Thymus (tissue), 11 donors: ENCODE measurements at regions not wholly inside any gene's neighbourhood (a gene's known extent, or its start where the extent isn't known, plus 50 kb on each side); places are given as distances from the start of the nearest gene placed in this dataset.

Experiments used
- DNase-seq, 9 donors: peaks; one replicate each; pipeline ENCODE4 v3.0.0-alpha.2; 2013; ENCODE audit warnings: low spot score in 9 of 9, low read depth in 6 of 9, missing footprints in 1 of 9
- H3K27ac ChIP-seq, 2 donors: one replicate each; pipeline ENCODE4 v1.5.1; 2013; ENCODE audit warnings: control low read depth in 1 of 2, low read depth in 1 of 2, low read length in 1 of 2, mild to moderate bottlenecking in 1 of 2, moderate library complexity in 1 of 2
- H3K27me3 ChIP-seq, 2 donors: one replicate each; pipeline ENCODE4 v1.5.1; 2013; ENCODE audit warnings: low read length in 1 of 2; ENCODE audit not compliant: control insufficient read depth in 2 of 2, insufficient read depth in 1 of 2
- H3K36me3 ChIP-seq, 2 donors: one replicate each; pipeline ENCODE4 v1.5.1; 2013; ENCODE audit warnings: low read length in 1 of 2, mild to moderate bottlenecking in 1 of 2, moderate library complexity in 1 of 2; ENCODE audit not compliant: control insufficient read depth in 2 of 2, insufficient read depth in 2 of 2
- H3K4me1 ChIP-seq, 2 donors: one replicate each; pipeline ENCODE4 v1.5.1; 2013; ENCODE audit warnings: low read length in 2 of 2; ENCODE audit not compliant: control insufficient read depth in 2 of 2, insufficient read depth in 2 of 2
- H3K4me3 ChIP-seq, 2 donors: one replicate each; pipeline ENCODE4 v1.5.1; 2013; ENCODE audit warnings: low read length in 2 of 2, control low read depth in 1 of 2, mild to moderate bottlenecking in 1 of 2
- H3K9me3 ChIP-seq, 2 donors: one replicate each; pipeline ENCODE4 v1.5.1; 2013; ENCODE audit warnings: low read length in 1 of 2, mild to moderate bottlenecking in 1 of 2; ENCODE audit not compliant: control insufficient read depth in 2 of 2, insufficient read depth in 1 of 2
- WGBS: extraction: QIAGEN DNeasy Blood & Tissue Kit; methylation state at CpG from one replicate; pipeline ENCODE4 v1.1.7; 2013; 5-methylcytosine and 5-hydroxymethylcytosine counted together
- donor health status: healthy.

DNA sequence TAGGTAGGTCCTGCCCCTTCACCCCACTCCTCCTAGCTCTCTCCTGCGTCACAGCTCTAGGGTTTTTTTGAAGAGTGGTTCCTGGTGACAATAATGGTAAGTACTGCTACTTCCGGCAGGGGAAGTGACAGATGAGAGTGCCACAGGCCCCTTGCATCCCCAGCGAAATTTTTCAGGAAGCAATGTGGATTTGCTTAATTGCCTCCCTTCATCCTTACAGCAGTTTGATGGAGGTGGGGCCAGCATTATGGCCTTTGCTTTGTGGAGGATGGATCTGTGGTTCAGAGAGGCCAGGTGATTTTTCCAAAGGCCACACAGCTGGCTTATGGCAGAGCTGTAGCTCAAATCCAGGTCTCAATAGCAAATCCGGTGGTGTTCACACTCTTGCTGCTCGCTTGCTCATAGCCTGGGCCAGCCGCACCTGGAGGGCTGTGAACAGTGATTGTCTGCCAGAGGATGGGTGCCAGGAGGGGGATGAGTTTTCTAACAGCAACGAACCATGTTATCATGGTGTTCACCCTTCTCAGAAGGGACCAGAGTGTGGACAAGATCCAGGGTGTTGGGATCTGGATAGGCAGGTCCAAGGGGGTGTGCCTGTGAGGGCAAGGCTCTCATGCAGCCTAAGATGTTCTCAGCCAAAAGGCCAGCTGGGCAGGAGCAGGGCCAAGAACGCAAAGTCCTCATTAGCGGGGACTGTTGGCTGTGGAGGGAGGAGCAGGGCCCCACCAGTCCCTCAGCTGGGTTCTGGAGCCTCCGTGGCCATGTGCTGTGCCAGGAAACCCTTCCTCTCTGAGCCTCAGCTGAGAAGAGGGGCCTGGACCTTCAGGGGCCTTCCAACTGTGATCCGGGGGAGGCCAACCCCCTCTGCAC lies 89.0 kb downstream of the EMX2 start:
- Histone ChIP-seq H3K9me3 (no peaks in the 10 kb centered on the region), H3K4me1 (no peaks in the 10 kb centered on the region), H3K27me3 (no peaks in the 10 kb centered on the region), H3K27ac (no peak overlapping the region), H3K36me3 (no peaks in the 10 kb centered on the region), H3K4me3 (no peak overlapping the region)
- DNase-seq = no peak
- WGBS = 84% methylated on average over 11 of the region's 11 CpGs

DNA sequence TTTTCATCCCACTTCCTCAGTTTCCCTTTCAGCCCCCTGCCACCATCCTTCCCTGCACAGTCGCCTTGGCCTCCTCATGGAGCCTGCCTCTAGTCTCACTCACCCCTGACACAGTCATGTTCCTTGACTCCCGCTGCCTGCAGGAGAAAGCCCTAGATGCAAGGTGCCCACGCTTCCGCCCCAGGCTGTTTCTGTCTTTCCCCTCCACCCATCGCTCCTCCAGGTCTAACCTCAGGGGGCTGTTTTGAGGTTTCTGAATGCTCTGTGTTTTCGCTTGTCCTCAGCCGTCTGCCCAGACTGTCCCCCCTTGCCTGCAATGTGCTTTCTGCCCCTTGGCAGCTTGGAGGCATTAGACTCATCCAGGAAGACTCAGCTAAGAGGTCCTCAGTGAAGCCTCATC lies 89.9 kb downstream of the EMX2 start:
- Histone ChIP-seq H3K9me3 (no peaks in the 10 kb centered on the region), H3K36me3 (no peaks in the 10 kb centered on the region), H3K4me3 (no peak overlapping the region), H3K27ac (no peak overlapping the region), H3K27me3 (no peaks in the 10 kb centered on the region), H3K4me1 (no peaks in the 10 kb centered on the region)
- no peak for DNase-seq
- WGBS = 95% methylated on average over 7 of the region's 7 CpGs

DNA sequence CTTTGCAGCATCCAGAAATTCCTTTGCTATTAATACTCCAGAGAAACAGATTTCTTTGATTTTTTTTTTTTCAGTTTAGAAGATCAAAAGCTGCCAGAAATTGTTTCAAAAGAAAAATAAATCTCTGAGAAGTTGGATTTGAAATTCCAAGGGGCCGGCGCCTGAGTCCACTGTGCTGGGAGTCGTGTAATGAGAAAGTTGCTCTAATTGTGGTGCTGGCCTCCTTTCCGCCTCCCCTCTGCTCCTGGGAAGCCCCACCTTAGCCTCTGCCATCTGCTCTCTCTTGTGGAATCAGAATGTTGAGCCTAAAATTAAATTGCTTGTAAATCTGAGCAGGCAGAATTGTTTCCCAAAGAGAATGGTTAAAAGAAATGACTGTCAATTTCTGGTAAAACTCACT lies 93.3 kb downstream of the EMX2 start:
- Histone ChIP-seq H3K4me3 (no peak overlapping the region), H3K27ac (no peak overlapping the region), H3K4me1 (no peaks in the 10 kb centered on the region), H3K27me3 (no peaks in the 10 kb centered on the region), H3K9me3 (no peaks in the 10 kb centered on the region), H3K36me3 (no peaks in the 10 kb centered on the region)
- DNase-seq = no peak
- 86% methylated on average over 4 of the region's 4 CpGs for WGBS

DNA sequence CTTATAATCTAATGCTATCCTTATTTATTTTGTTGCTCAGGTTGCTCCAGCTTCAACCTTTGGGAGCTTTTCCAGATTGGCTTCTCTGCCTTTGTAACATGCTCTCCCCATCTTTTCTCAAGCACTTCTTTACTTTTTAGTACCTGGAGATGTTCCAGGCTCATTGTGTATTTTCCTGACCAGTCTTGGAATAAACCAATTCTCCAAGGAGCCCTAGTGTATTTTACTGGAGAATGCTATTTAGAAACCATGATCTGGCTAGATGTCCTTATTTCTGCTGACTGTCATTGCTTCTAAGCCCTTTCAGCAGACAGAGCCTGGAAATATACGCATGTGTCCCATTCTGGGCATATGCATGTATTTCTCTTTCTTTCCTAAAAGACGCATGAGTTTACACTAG lies 95.7 kb downstream of the EMX2 start:
- Histone ChIP-seq H3K27me3 (no peaks in the 10 kb centered on the region), H3K9me3 (no peaks in the 10 kb centered on the region), H3K27ac (no peak overlapping the region), H3K4me1 (no peaks in the 10 kb centered on the region), H3K4me3 (no peak overlapping the region), H3K36me3 (no peaks in the 10 kb centered on the region)
- no peak for DNase-seq
- 95% methylated on average over 2 of the region's 2 CpGs for WGBS

DNA sequence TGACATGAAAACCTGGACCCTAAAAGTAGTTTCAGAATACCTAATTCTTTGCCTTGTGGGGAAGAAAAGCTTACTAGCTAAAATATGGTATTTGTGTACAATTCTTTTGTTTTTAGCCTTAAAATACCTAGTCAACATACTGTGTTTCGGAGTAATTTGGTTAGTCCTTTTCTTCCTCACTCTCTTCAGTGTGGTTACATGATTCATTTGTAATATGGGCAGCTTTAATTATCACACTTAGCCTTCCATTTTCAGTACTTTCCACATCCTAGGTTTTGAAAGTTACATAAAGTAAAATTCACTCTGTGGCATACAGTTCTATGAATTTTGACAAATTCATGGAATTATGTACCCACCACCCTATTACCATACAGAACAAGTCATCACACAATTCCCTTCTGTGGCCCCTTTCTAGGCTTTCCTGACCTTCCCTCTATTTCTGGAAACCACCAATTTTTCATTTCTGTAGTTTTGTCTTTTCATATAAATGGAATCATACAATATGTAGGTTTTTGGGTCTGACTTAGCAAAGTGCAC lies 96.2 kb downstream of the EMX2 start:
- Histone ChIP-seq H3K27ac (no peak overlapping the region), H3K36me3 (no peaks in the 10 kb centered on the region), H3K4me3 (no peak overlapping the region), H3K27me3 (no peaks in the 10 kb centered on the region), H3K4me1 (no peaks in the 10 kb centered on the region), H3K9me3 (no peaks in the 10 kb centered on the region)
- no peak for DNase-seq
- WGBS = 85% methylated on average over 1 of the region's 1 CpG

DNA sequence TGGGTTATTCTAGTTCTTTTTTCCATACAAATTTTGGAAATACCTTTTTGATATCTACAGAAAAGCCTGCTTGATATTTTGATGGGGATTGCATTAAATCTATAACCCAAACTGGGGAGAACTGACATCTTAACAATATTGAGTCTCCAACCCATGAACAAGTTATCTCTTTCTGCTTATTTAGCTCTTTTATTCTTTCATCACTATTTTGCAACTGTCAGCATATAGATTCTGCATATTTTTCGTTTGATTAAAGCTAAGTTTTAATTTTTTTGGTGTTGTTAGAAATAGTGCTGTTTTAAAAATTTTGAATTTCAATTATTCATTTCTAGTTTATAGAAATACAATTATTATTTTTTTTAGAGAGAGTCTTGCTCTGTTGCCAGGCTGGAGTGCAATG lies 97.9 kb downstream of the EMX2 start:
- H3K4me3 ChIP-seq = no peak overlapping the region
- no peaks in the 10 kb centered on the region for H3K27me3 ChIP-seq
- no peaks in the 10 kb centered on the region for H3K4me1 ChIP-seq
- no peaks in the 10 kb centered on the region for H3K9me3 ChIP-seq
- no peak for DNase-seq
- WGBS = 49% methylated on average over 1 of the region's 1 CpG
- H3K27ac ChIP-seq = no peak overlapping the region
- no peaks in the 10 kb centered on the region for H3K36me3 ChIP-seq

DNA sequence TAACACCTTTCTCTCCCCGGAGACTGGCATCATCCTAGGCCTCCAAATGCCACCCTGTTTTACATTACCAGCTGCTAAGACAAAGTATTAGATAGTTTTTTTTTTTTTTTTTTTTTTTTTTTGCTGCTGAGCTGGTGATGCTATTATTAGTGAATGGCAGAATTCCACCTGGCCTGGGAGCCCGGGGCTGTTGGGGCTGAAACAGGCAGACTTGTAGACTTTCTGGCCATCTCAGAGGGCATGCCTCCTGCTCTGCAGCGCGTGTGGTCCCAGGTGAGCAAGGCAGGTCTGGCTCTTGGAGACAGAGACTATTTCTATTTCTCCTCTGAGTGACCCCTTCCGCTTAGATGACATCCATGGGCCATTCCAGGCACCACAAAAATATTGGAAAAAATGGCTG lies 104.2 kb downstream of the EMX2 start:
- H3K4me3 ChIP-seq = no peak overlapping the region
- WGBS = 93% methylated on average over 5 of the region's 5 CpGs
- H3K27me3 ChIP-seq = no peaks in the 10 kb centered on the region
- no peaks in the 10 kb centered on the region for H3K4me1 ChIP-seq
- H3K27ac ChIP-seq = no peak overlapping the region
- no peak for DNase-seq
- H3K9me3 ChIP-seq = no peaks in the 10 kb centered on the region
- H3K36me3 ChIP-seq = no peaks in the 10 kb centered on the region

DNA sequence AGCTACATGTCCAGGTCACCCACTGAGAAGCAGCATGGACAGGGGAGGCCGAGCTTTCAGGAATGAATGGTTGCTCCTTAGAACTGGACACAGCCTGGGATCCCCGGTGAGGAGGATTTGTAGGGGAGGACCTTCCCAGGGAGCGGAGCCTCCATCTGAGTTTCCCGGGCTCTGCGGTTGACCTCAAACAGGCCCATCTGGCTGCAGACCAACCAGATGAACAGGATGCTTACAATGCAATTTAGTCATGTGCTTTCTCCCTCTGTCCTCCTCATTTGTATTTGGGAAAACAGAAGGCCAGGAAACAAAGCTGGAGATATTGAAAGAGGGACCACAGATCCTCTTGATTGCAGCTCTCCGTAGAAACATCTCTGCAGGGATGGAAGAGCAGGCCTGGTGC lies 104.8 kb downstream of the EMX2 start:
- no peaks in the 10 kb centered on the region for H3K9me3 ChIP-seq
- WGBS = 59% methylated on average over 6 of the region's 6 CpGs
- no peak for DNase-seq
- H3K4me1 ChIP-seq = no peaks in the 10 kb centered on the region
- no peaks in the 10 kb centered on the region for H3K36me3 ChIP-seq
- no peak overlapping the region for H3K27ac ChIP-seq
- no peak overlapping the region for H3K4me3 ChIP-seq
- H3K27me3 ChIP-seq = no peaks in the 10 kb centered on the region

DNA sequence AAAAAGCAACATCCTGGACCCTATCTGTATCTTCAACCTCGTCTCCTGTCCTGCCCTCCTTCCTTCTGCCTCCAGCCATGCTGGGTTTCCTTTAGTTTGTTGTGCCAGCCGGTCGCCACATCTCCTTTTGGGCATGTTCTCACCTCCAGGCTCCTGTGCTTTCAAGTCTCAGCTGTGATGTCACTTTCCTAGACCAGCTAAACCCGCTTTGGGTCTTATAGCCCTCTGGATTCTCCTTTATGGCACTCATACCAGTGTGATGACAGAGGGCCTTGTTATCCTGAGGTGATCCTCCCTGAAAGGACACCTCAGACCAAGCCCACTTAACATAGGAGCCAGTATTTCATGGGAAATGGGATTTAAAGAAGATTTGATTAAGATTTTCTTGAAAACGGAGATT lies 108.6 kb downstream of the EMX2 start:
- WGBS = 89% methylated on average over 5 of the region's 5 CpGs

More for the DNA sequence above, 108.6 kb downstream of the EMX2 start:
- H3K36me3 ChIP-seq = no peaks in the 10 kb centered on the region
- H3K9me3 ChIP-seq = no peaks in the 10 kb centered on the region
- no peaks in the 10 kb centered on the region for H3K4me1 ChIP-seq
- H3K27ac ChIP-seq = no peak overlapping the region
- no peak for DNase-seq
- no peak overlapping the region for H3K4me3 ChIP-seq
- H3K27me3 ChIP-seq = no peaks in the 10 kb centered on the region
